GM12875 (cell line): ENCODE measurements at regions not wholly inside any gene's neighbourhood (a gene's known extent, or its start where the extent isn't known, plus 50 kb on each side); places are given as distances from the start of the nearest gene placed in this dataset.

Source experiments
- H3K4me3 ChIP-seq: one replicate; pipeline ENCODE4 v1.5.1; 2011; ENCODE audit warnings: low read depth, low read length, control low read depth
- CTCF ChIP-seq: IDR thresholded peaks from 2 replicates; pipeline ENCODE4 v1.5.1; 2011; ENCODE audit warnings: low read depth, mild to moderate bottlenecking, control low read depth, inconsistent platforms, low read length, moderate library complexity, borderline replicate concordance; ENCODE audit not compliant: insufficient read depth

GRCh38 chr11:20311444-20311843, 52.1 kb upstream of the HTATIP2 start:
- H3K4me3 ChIP-seq = no peak overlapping the region
- TF ChIP-seq CTCF = no peak

- no peak overlapping the region for H3K4me3 ChIP-seq
- TF ChIP-seq CTCF = no peak
Observed at GRCh38 chr11:20310596-20311394, 52.7 kb upstream of the HTATIP2 start.

GRCh38 chr11:20310137-20310536, 53.4 kb upstream of the HTATIP2 start:
- TF ChIP-seq CTCF = no peak
- no peak overlapping the region for H3K4me3 ChIP-seq

GRCh38 chr11:20309231-20310025, 54.1 kb upstream of the HTATIP2 start:
- TF ChIP-seq CTCF = no peak

GRCh38 chr11:20308601-20309000, 54.9 kb upstream of the HTATIP2 start:
- H3K4me3 ChIP-seq = no peak overlapping the region
- no peak for TF ChIP-seq CTCF

More at GRCh38 chr11:20309231-20310025, 54.1 kb upstream of the HTATIP2 start:
- H3K4me3 ChIP-seq = no peak overlapping the region

GRCh38 chr11:20303391-20303965, 60.0 kb upstream of the HTATIP2 start:
- H3K4me3 ChIP-seq = no peak overlapping the region
- no peak for TF ChIP-seq CTCF
